NB4 (cell line): ENCODE measurements at regions not wholly inside any gene's neighbourhood (a gene's known extent, or its start where the extent isn't known, plus 50 kb on each side); places are given as distances from the start of the nearest gene placed in this dataset.

ENCODE experiments used
- CTCF ChIP-seq: IDR thresholded peaks from one replicate; pipeline ENCODE4 v1.5.1; 2012; ENCODE audit warnings: low read depth, low read length
- MAX ChIP-seq: IDR thresholded peaks from 2 replicates; pipeline ENCODE4 v1.6.1; 2011; ENCODE audit warnings: low read depth, low read length
- MYC ChIP-seq: IDR thresholded peaks from 2 replicates; pipeline ENCODE4 v1.6.1; 2011; ENCODE audit warnings: low read depth, low read length
- POLR2A ChIP-seq: IDR thresholded peaks from 2 replicates; pipeline ENCODE4 v1.6.1; 2011; ENCODE audit warnings: mild to moderate bottlenecking; ENCODE audit not compliant: insufficient read length; ENCODE audit errors: extremely low read depth

GRCh38 chr13:100809129-100809390 is 134.5 kb upstream of the TMTC4 start:
- TF ChIP-seq POLR2A (no peak), CTCF (no peak), MAX (no peak), MYC (no peak)
